Smooth muscle cell (in vitro differentiated cells): ENCODE measurements at regions not wholly inside any gene's neighbourhood (a gene's known extent, or its start where the extent isn't known, plus 50 kb on each side); places are given as distances from the start of the nearest gene placed in this dataset.
"Not testable (repeated sequence)": the region's sequence is repeated elsewhere in the genome, so short reads cannot be mapped to it uniquely, and the experiment has no call there.

Source experiments
- DNase-seq: peaks from one replicate; lab custom pipeline; 2025; ENCODE audit not compliant: unreplicated experiment; lab: John Stamatoyannopoulos, UW
- H2AFZ ChIP-seq: fragments of 200-600 bp; sonication (generic); 2 replicates; pipeline ENCODE4 v1.6.0; 2016; ENCODE audit warnings: antibody characterized with exemption, low read depth, mild to moderate bottlenecking
- H3F3A ChIP-seq: fragments of 200-600 bp; sonication (generic); 2 replicates; pipeline ENCODE4 v1.6.0; 2017; ENCODE audit warnings: antibody characterized with exemption, low read depth
- H3K27ac ChIP-seq: fragments of 200-600 bp; sonication (generic); 2 replicates; pipeline ENCODE4 v1.5.1; 2016; ENCODE audit warnings: low read depth, mild to moderate bottlenecking
- H3K27me3 ChIP-seq: fragments of 200-600 bp; sonication (generic); 2 replicates; pipeline ENCODE4 v1.6.1; 2016; ENCODE audit warnings: low read depth, mild to moderate bottlenecking
- H3K36me3 ChIP-seq: fragments of 200-600 bp; sonication (generic); 2 replicates; pipeline ENCODE4 v1.5.1; 2016; ENCODE audit warnings: low read depth
- H3K4me1 ChIP-seq: fragments of 200-600 bp; sonication (generic); 2 replicates; pipeline ENCODE4 v1.5.1; 2016; ENCODE audit warnings: low read depth
- H3K4me2 ChIP-seq: fragments of 200-600 bp; sonication (generic); 2 replicates; pipeline ENCODE4 v1.6.0; 2016; ENCODE audit warnings: mild to moderate bottlenecking
- H3K4me3 ChIP-seq: fragments of 200-600 bp; sonication (generic); 2 replicates; pipeline ENCODE4 v1.5.1; 2016; ENCODE audit warnings: mild to moderate bottlenecking
- H3K79me2 ChIP-seq: fragments of 200-600 bp; sonication (generic); 2 replicates; pipeline ENCODE4 v1.6.0; 2016; ENCODE audit warnings: low read depth, mild to moderate bottlenecking
- H3K9ac ChIP-seq: fragments of 200-600 bp; sonication (generic); 2 replicates; pipeline ENCODE4 v1.6.0; 2016; ENCODE audit warnings: low read depth
- H3K9me3 ChIP-seq: fragments of 200-600 bp; sonication (generic); replicated peaks from 2 replicates; pipeline ENCODE4 v1.5.1; 2016; ENCODE audit warnings: low read depth
- H4K20me1 ChIP-seq: fragments of 200-600 bp; sonication (generic); 2 replicates; pipeline ENCODE4 v1.6.0; 2016; ENCODE audit warnings: low read depth
- WGBS: methylation state at CpG from one replicate; pipeline ENCODE4 v1.1.7; 2016; ENCODE audit warnings: low lambda C conversion rate; 5-methylcytosine and 5-hydroxymethylcytosine counted together
- TF ChIP-seq, protein P1 (sequence below): fragments of 200-600 bp; sonication (generic); IDR thresholded peaks from 2 replicates; pipeline ENCODE4 v1.5.1; 2017; ENCODE audit warnings: borderline replicate concordance, mild to moderate bottlenecking, antibody characterized with exemption; ENCODE audit not compliant: insufficient read depth, poor library complexity, severe bottlenecking

DNA sequence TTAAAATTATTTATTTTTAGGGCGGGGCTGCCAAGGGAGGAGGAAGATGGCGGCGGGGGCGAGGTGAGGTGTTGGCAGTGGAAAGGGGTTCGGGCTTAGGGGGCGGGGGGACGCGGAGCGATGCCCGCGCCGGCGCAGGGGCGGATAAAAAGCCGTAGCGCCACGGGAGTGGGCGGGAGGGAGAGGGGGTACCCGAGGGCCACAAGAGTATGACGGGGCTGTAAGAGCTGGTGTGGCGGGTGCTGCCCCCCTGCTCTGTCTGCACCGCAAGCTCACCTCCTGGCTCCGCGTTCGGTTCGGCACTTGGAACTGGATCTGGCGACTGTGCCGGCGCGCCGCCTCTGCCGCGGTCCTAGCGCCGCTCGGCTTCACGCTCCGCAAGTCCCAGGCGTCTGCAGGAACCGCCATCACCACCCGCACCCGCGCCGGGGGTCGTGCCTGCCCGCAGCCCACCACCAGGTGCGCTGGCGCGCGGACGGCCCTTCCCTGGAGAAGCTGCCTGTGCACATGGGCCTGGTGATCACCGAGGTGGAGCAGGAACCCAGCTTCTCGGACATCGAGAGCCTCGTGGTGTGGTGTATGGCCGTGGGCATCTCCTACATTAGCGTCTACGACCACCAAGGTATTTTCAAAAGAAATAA, 265.2 kb upstream of the SGCG start:
- peak overlapping the region; percentile 98 for H2AFZ ChIP-seq
- no peaks in the 10 kb centered on the region for H4K20me1 ChIP-seq
- peak overlapping the region; percentile 87 for H3K4me2 ChIP-seq
- H3K4me3 ChIP-seq = peak overlapping the region; percentile 94
- no peaks in the 10 kb centered on the region for H3F3A ChIP-seq
- TF ChIP-seq, protein P1, sequence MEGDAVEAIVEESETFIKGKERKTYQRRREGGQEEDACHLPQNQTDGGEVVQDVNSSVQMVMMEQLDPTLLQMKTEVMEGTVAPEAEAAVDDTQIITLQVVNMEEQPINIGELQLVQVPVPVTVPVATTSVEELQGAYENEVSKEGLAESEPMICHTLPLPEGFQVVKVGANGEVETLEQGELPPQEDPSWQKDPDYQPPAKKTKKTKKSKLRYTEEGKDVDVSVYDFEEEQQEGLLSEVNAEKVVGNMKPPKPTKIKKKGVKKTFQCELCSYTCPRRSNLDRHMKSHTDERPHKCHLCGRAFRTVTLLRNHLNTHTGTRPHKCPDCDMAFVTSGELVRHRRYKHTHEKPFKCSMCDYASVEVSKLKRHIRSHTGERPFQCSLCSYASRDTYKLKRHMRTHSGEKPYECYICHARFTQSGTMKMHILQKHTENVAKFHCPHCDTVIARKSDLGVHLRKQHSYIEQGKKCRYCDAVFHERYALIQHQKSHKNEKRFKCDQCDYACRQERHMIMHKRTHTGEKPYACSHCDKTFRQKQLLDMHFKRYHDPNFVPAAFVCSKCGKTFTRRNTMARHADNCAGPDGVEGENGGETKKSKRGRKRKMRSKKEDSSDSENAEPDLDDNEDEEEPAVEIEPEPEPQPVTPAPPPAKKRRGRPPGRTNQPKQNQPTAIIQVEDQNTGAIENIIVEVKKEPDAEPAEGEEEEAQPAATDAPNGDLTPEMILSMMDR = no peak
- H3K4me1 ChIP-seq = no peaks in the 10 kb centered on the region
- H3K79me2 ChIP-seq = no peaks in the 10 kb centered on the region
- no peaks in the 10 kb centered on the region for H3K9me3 ChIP-seq
- H3K9ac ChIP-seq = peak overlapping the region; percentile 43
- H3K36me3 ChIP-seq = no peaks in the 10 kb centered on the region
- H3K27ac ChIP-seq = no peak overlapping the region
- H3K27me3 ChIP-seq = no peaks in the 10 kb centered on the region
- WGBS = 2% methylated on average over 37 of the region's 58 CpGs
- no peak for DNase-seq

DNA sequence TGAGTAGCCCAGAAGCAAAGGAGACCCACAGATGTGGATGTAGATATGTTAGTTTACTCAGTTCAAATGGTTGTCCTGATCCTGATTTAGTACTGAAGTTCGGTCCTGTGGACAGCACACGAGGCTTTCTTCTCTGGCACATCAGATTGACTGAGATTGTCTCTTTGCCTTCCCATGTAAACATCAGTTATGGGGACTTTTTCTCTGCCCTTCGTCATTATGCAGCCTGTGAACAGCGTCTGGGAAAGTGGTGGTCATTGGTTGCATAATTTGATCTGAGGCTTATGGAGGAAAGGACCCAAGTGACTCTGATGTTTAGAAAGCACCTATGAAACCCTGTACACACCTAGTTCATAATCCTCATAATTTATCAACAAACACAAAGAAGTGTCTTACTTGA, 264.5 kb upstream of the SGCG start:
- Histone ChIP-seq H3K4me3 (peak overlapping the region; percentile 94), H3K4me2 (peak overlapping the region; percentile 87), H2AFZ (peak overlapping the region; percentile 98)
- not testable (repeated sequence) for H3F3A ChIP-seq, H3K36me3 ChIP-seq, H3K9ac ChIP-seq, DNase-seq, H3K27ac ChIP-seq, H3K27me3 ChIP-seq, H4K20me1 ChIP-seq, H3K79me2 ChIP-seq, H3K4me1 ChIP-seq, H3K9me3 ChIP-seq
- WGBS = 22% methylated on average over 4 of the region's 4 CpGs

DNA sequence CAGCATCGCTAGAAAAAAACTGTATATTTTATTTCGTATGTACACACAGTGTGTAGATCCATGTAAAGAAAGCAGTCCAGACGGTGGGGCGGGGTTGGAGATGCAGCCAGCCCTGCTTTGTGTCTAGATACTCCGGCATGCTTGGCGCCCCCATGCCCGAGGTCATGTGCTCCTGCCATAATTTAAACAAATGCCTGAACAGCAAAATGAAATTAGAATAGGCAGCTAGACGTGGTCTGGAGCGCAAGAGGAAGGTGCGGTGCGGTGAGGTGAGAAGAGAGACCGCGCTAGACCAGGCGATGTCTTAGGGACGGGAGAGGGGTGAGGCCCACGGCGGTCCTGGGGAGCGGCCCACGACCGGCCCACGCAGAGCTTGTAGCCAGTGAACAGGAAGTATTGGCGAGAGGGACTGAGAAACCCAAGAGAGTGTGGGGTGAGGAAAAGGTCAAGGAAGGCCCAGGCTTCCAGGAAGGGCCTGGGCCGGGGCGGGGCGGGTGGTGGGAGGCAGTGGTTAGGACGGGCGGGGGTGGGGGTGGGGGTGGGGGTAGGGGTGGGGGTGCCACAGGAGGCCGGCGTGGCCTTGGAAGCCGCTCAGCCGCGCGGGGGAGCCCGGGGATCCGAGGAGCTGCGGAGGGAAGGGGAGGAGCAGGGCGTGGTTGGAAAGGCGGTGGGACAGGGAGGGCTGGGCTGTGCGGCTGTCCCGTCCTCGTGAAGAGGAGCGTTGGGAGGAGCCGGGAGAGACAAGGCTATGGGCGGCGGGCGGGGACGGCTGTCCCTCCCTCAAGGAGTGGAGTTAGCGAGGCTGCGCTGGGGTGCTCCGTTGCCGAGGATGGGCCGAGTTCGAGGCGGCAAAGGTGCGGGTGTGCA, 254.7 kb upstream of the SGCG start:
- H3K79me2 ChIP-seq = no peaks in the 10 kb centered on the region
- WGBS = 44% methylated on average over 33 of the region's 55 CpGs
- H3K4me3 ChIP-seq = peak overlapping the region; percentile 50
- H4K20me1 ChIP-seq = no peaks in the 10 kb centered on the region
- H3K36me3 ChIP-seq = no peaks in the 10 kb centered on the region
- TF ChIP-seq, protein P1 = no peak
- peak overlapping the region; percentile 54 for H2AFZ ChIP-seq
- no peak overlapping the region for H3K27ac ChIP-seq
- H3K9me3 ChIP-seq = no peaks in the 10 kb centered on the region
- H3K9ac ChIP-seq = no peak overlapping the region
- H3F3A ChIP-seq = no peaks in the 10 kb centered on the region
- H3K4me2 ChIP-seq = peak overlapping the region; percentile 82
- H3K27me3 ChIP-seq = no peaks in the 10 kb centered on the region
- H3K4me1 ChIP-seq = no peaks in the 10 kb centered on the region
- DNase-seq = no peak

DNA sequence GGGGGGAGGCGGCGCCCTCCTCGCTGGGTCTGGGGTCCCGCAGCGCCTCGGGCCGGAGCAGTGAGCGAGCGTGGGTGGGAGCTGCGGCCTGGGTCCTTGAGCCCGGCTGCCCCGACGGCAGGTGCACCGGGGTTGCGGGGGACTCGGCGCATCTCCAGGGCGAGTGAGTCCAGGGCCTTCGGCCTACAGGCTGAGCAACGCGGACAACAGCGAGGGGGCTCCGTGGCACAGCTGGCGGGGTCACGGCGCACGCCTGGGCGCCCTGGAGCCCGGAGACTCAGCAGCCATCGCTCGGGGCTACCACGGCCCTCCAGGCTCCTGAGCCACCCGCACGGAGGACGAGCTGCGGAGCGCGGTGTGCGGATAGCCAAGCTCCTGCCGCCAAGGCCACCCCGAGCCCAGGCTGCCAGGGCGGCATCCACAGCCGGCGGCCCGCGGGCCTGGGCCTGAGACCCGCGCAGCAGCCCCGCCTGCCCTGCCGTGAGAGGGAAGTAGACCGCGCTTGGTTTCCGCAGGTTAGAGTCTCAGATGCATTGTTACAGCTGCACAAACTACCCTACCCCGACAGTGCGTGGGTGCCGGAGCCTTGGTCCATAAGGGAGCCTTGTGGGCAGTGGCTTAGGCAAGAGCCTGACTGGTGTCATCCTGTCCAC, 253.9 kb upstream of the SGCG start:
- TF ChIP-seq, protein P1 = no peak
- WGBS = 47% methylated on average over 52 of the region's 56 CpGs
- Histone ChIP-seq H2AFZ (peak overlapping the region; percentile 30), H3K9ac (no peak overlapping the region), H3F3A (no peaks in the 10 kb centered on the region), H3K4me2 (peak overlapping the region; percentile 82), H3K4me1 (no peaks in the 10 kb centered on the region), H3K4me3 (peak overlapping the region; percentile 50), H3K36me3 (no peaks in the 10 kb centered on the region), H3K9me3 (no peaks in the 10 kb centered on the region), H3K79me2 (no peaks in the 10 kb centered on the region), H4K20me1 (no peaks in the 10 kb centered on the region), H3K27ac (no peak overlapping the region), H3K27me3 (no peaks in the 10 kb centered on the region)
- no peak for DNase-seq

DNA sequence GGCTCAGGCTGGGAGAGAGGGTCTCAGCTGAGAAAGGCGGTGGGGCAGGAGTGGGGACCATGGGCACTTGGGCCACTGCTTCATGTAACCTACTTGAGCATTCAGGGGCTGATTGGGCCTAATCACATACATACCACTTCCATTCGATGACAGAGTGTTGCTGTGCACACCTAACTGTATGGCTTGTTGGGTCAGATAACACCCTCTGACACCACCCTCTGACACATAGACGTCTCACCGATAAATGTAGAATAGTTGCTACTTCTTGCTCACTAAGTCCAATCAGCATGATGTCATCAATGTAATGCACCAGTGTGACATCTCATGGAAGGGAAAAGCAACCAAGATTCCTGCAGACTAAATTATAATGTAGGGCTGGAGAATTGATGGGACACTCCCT, 252.9 kb upstream of the SGCG start:
- WGBS = 74% methylated on average over 4 of the region's 4 CpGs
- not testable (repeated sequence) for H3K9ac ChIP-seq, H3K9me3 ChIP-seq, H3K27ac ChIP-seq, H3K79me2 ChIP-seq, H3K4me3 ChIP-seq, H3K36me3 ChIP-seq, H3F3A ChIP-seq, H4K20me1 ChIP-seq, DNase-seq, H3K27me3 ChIP-seq, H2AFZ ChIP-seq, H3K4me2 ChIP-seq, H3K4me1 ChIP-seq
